H1 (cell line): ENCODE measurements at regions not wholly inside any gene's neighbourhood (a gene's known extent, or its start where the extent isn't known, plus 50 kb on each side); places are given as distances from the start of the nearest gene placed in this dataset.

Experiments
- SIN3A ChIP-seq, 2 experiments: IDR thresholded peaks in 1 of 2; conservative IDR thresholded peaks in 1 of 2; 2 replicates each; pipeline ENCODE4 v1.6.1; 2011 to 2012; ENCODE audit warnings: low read length in 2 of 2, improper control_type of control experiment in 1 of 2, low read depth in 1 of 2, mild to moderate bottlenecking in 1 of 2

DNA sequence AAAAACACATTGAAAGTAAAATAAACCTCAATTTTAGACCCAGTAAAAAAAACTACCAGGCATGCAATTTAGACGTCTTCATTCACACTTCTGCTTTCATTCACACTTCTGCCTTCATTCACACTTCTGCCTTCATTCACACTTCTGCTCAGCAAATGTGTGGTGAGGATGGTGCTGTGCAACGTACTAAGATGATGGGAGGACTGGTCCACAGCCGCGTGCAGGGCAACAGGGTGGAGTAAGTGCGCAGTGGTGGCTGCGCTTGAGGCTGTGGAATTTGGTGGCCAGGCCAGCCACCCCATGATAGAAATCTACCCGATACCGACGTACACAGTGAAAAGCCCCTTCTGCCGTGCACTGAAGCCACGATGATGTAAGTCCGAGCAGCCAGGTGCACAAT is 114.3 kb upstream of the CD93 start (continued):
- no peak for TF ChIP-seq SIN3A (conservative IDR thresholded peaks at IDR 0.05 in 1 of 2, IDR thresholded peaks at IDR 0.05 in 1 of 2; ENCODE audit: low read depth in 1 of 2, low read length in 2 of 2)
